ENCODE measurements at regions not wholly inside any gene's neighbourhood (a gene's known extent, or its start where the extent isn't known, plus 50 kb on each side); places are given as distances from the start of the nearest gene placed in this dataset.
A peak's percentile ranks its signal among the peaks of the same experiment; 100 is the strongest.

- CTCF ChIA-PET: no interaction called here
- Histone ChIP-seq H3K27ac (ENCODE audit: low read length) (no peak overlapping the region), H3K27me3 (ENCODE audit: control insufficient read depth, insufficient read depth, low read length) (no peaks in the 10 kb centered on the region), H3K4me3 (ENCODE audit: low read depth in 2 of 2, low read length in 2 of 2) (no peak overlapping the region), H3K4me1 (ENCODE audit: control insufficient read depth, insufficient read depth, low read length) (no peaks in the 10 kb centered on the region), H3K36me3 (ENCODE audit: control insufficient read depth, insufficient read depth, low read length) (no peaks in the 10 kb centered on the region), H3K9me3 (ENCODE audit: control insufficient read depth, insufficient read depth, low read depth, low read length) (peaks cover 14% of the 10 kb centered on the region)
- intact Hi-C loops (cut with micrococcal nuclease; ENCODE audit: unreplicated experiment) (no loop called here), in situ Hi-C loops (cut with HindIII; ENCODE audit: low pct_unique_long_range_greater_than_20kb, low sequenced_read_pairs) (no loop called here)
- ATAC-seq: no peak
- BruUV-seq (replicated peaks): no TSS peak
- no peak for DNase-seq (ENCODE audit: low read depth, low spot score)
- POLR2A ChIA-PET: no interaction called here
- TF ChIP-seq TCF7L2 (IDR thresholded peaks at IDR 0.05; ENCODE audit: low read depth, low read length) (no peak), CTCF (IDR thresholded peaks at IDR 0.05) (no peak), REST (IDR thresholded peaks at IDR 0.05; ENCODE audit: insufficient read depth in 1 of 2, low read depth in 2 of 2, low read length in 1 of 2) (no peak), SIN3A (IDR thresholded peaks at IDR 0.05; ENCODE audit: borderline replicate concordance, insufficient read depth, low read depth, low read length) (no peak), POLR2AphosphoS5 (IDR thresholded peaks at IDR 0.05; ENCODE audit: low read depth, low read length) (no peak)
These were observed 132.6 kb downstream of the DNAJB6 start for GRCh38 chr7:157469181-157470016.

- H3K4me1 ChIP-seq (ENCODE audit: control insufficient read depth, insufficient read depth, low read length): no peaks in the 10 kb centered on the region
- TF ChIP-seq SIN3A (IDR thresholded peaks at IDR 0.05; ENCODE audit: borderline replicate concordance, insufficient read depth, low read depth, low read length): no peak
- no peak for TF ChIP-seq TCF7L2 (IDR thresholded peaks at IDR 0.05; ENCODE audit: low read depth, low read length)
- no peak for TF ChIP-seq POLR2AphosphoS5 (IDR thresholded peaks at IDR 0.05; ENCODE audit: low read depth, low read length)
- no peak for TF ChIP-seq REST (IDR thresholded peaks at IDR 0.05; ENCODE audit: insufficient read depth in 1 of 2, low read depth in 2 of 2, low read length in 1 of 2)
- TF ChIP-seq CTCF (IDR thresholded peaks at IDR 0.05): no peak
- no TSS peak for BruUV-seq (replicated peaks)
- intact Hi-C loops (cut with micrococcal nuclease; ENCODE audit: unreplicated experiment) (no loop called here), in situ Hi-C loops (cut with HindIII; ENCODE audit: low pct_unique_long_range_greater_than_20kb, low sequenced_read_pairs) (no loop called here)
- POLR2A ChIA-PET: no interaction called here
- no peak overlapping the region for H3K27ac ChIP-seq (ENCODE audit: low read length)
- no peak overlapping the region for H3K4me3 ChIP-seq (ENCODE audit: low read depth in 2 of 2, low read length in 2 of 2)
- DNase-seq (ENCODE audit: low read depth, low spot score): no peak
- CTCF ChIA-PET: no interaction called here
- H3K9me3 ChIP-seq (ENCODE audit: control insufficient read depth, insufficient read depth, low read depth, low read length): peaks cover 14% of the 10 kb centered on the region
- no peaks in the 10 kb centered on the region for H3K27me3 ChIP-seq (ENCODE audit: control insufficient read depth, insufficient read depth, low read length)
- 0 out of 2 replicates have a peak, but pooled peaks have one; percentile 12 for ATAC-seq
- H3K36me3 ChIP-seq (ENCODE audit: control insufficient read depth, insufficient read depth, low read length): no peaks in the 10 kb centered on the region
These were observed 133.2 kb downstream of the DNAJB6 start for GRCh38 chr7:157470017-157470322.

Data from Panc1 (cell line).